Adipocyte (in vitro differentiated cells): ENCODE measurements at regions not wholly inside any gene's neighbourhood (a gene's known extent, or its start where the extent isn't known, plus 50 kb on each side); places are given as distances from the start of the nearest gene placed in this dataset.

Experiments used
- DNase-seq: peaks from one replicate; pipeline ENCODE4 v3.0.0-alpha.2; 2015; ENCODE audit warnings: low read depth
- H3K27me3 ChIP-seq: replicated peaks from 2 replicates; pipeline ENCODE4 v1.7.0; 2013; ENCODE audit warnings: mild to moderate bottlenecking, low read length, moderate library complexity; ENCODE audit not compliant: control insufficient read depth, insufficient read depth
- H3K36me3 ChIP-seq: 2 replicates; pipeline ENCODE4 v1.7.0; 2013; ENCODE audit warnings: low read length, mild to moderate bottlenecking, moderate library complexity; ENCODE audit not compliant: control insufficient read depth, insufficient read depth, severe bottlenecking
- H3K4me1 ChIP-seq: 2 replicates; pipeline ENCODE4 v1.7.0; 2013; ENCODE audit warnings: mild to moderate bottlenecking, low read length, moderate library complexity; ENCODE audit not compliant: control insufficient read depth, insufficient read depth
- H3K4me3 ChIP-seq: 2 replicates; pipeline ENCODE4 v1.7.0; 2013; ENCODE audit warnings: mild to moderate bottlenecking, low read length, moderate library complexity
- H3K9ac ChIP-seq: 2 replicates; pipeline ENCODE4 v1.7.0; 2013; ENCODE audit warnings: mild to moderate bottlenecking, low read length, moderate library complexity
- H3K9me3 ChIP-seq: 2 replicates; pipeline ENCODE4 v1.7.0; 2013; ENCODE audit warnings: mild to moderate bottlenecking, low read length, moderate library complexity; ENCODE audit not compliant: control insufficient read depth

- H3K36me3 ChIP-seq = no peaks in the 10 kb centered on the region
- H3K27me3 ChIP-seq = no peaks in the 10 kb centered on the region
Measured at GRCh38 chr2:7728388-7728787, 811.2 kb downstream of the RNF144A start.

GRCh38 chr2:7730449-7730848 is 813.2 kb downstream of the RNF144A start:
- H3K27me3 ChIP-seq = no peaks in the 10 kb centered on the region
- no peaks in the 10 kb centered on the region for H3K36me3 ChIP-seq

More at GRCh38 chr2:7728388-7728787, 811.2 kb downstream of the RNF144A start:
- no peak for DNase-seq
- H3K4me1 ChIP-seq = no peaks in the 10 kb centered on the region
- H3K4me3 ChIP-seq = no peak overlapping the region
- no peak overlapping the region for H3K9ac ChIP-seq
- H3K9me3 ChIP-seq = no peaks in the 10 kb centered on the region

GRCh38 chr2:7730990-7731389 is 813.8 kb downstream of the RNF144A start:
- Histone ChIP-seq H3K27me3 (no peaks in the 10 kb centered on the region), H3K9ac (no peak overlapping the region), H3K4me1 (no peaks in the 10 kb centered on the region), H3K36me3 (no peaks in the 10 kb centered on the region), H3K4me3 (no peak overlapping the region), H3K9me3 (no peaks in the 10 kb centered on the region)
- no peak for DNase-seq

More at GRCh38 chr2:7730449-7730848, 813.2 kb downstream of the RNF144A start:
- no peaks in the 10 kb centered on the region for H3K9me3 ChIP-seq
- no peaks in the 10 kb centered on the region for H3K4me1 ChIP-seq
- H3K9ac ChIP-seq = no peak overlapping the region
- no peak overlapping the region for H3K4me3 ChIP-seq
- DNase-seq = no peak

- H3K9me3 ChIP-seq = no peaks in the 10 kb centered on the region
- no peak overlapping the region for H3K9ac ChIP-seq
- H3K4me3 ChIP-seq = no peak overlapping the region
- no peaks in the 10 kb centered on the region for H3K36me3 ChIP-seq
- H3K27me3 ChIP-seq = no peaks in the 10 kb centered on the region
- DNase-seq = no peak
- H3K4me1 ChIP-seq = peaks cover 13% of the 10 kb centered on the region
Measured at GRCh38 chr2:7732497-7732896, 815.3 kb downstream of the RNF144A start.

GRCh38 chr2:7736646-7737305 is 819.6 kb downstream of the RNF144A start:
- H3K4me1 ChIP-seq = peaks cover 32% of the 10 kb centered on the region
- DNase-seq = peak; percentile 51
- H3K4me3 ChIP-seq = peak overlapping the region; percentile 26
- no peaks in the 10 kb centered on the region for H3K36me3 ChIP-seq
- peaks cover 4% of the 10 kb centered on the region for H3K9me3 ChIP-seq
- H3K9ac ChIP-seq = peak overlapping the region; percentile 7
- H3K27me3 ChIP-seq = no peaks in the 10 kb centered on the region

- Histone ChIP-seq H3K9me3 (peaks cover 4% of the 10 kb centered on the region), H3K36me3 (no peaks in the 10 kb centered on the region), H3K4me1 (peaks cover 32% of the 10 kb centered on the region), H3K27me3 (no peaks in the 10 kb centered on the region), H3K9ac (peak overlapping the region; percentile 32), H3K4me3 (no peak overlapping the region)
- DNase-seq = peak; percentile 53
Measured at GRCh38 chr2:7738596-7738995, 821.4 kb downstream of the RNF144A start.

- H3K4me3 ChIP-seq = no peak overlapping the region
- DNase-seq = no peak
Measured at GRCh38 chr2:7740114-7740513, 822.9 kb downstream of the RNF144A start.

GRCh38 chr2:7742301-7742700 is 825.1 kb downstream of the RNF144A start:
- DNase-seq = no peak
- H3K9me3 ChIP-seq = peaks cover 4% of the 10 kb centered on the region
- no peak overlapping the region for H3K4me3 ChIP-seq
- H3K4me1 ChIP-seq = peaks cover 20% of the 10 kb centered on the region
- no peaks in the 10 kb centered on the region for H3K36me3 ChIP-seq
- H3K9ac ChIP-seq = no peak overlapping the region
- H3K27me3 ChIP-seq = no peaks in the 10 kb centered on the region

More at GRCh38 chr2:7740114-7740513, 822.9 kb downstream of the RNF144A start:
- H3K36me3 ChIP-seq = no peaks in the 10 kb centered on the region
- H3K9me3 ChIP-seq = peaks cover 4% of the 10 kb centered on the region
- H3K9ac ChIP-seq = no peak overlapping the region
- H3K4me1 ChIP-seq = peaks cover 32% of the 10 kb centered on the region
- no peaks in the 10 kb centered on the region for H3K27me3 ChIP-seq

GRCh38 chr2:7744827-7745226 is 827.6 kb downstream of the RNF144A start:
- Histone ChIP-seq H3K4me3 (no peak overlapping the region), H3K36me3 (no peaks in the 10 kb centered on the region), H3K9me3 (peaks cover 4% of the 10 kb centered on the region), H3K9ac (no peak overlapping the region), H3K4me1 (no peaks in the 10 kb centered on the region), H3K27me3 (no peaks in the 10 kb centered on the region)
- no peak for DNase-seq

GRCh38 chr2:7745369-7745768 is 828.2 kb downstream of the RNF144A start:
- no peak overlapping the region for H3K4me3 ChIP-seq
- no peaks in the 10 kb centered on the region for H3K27me3 ChIP-seq
- H3K4me1 ChIP-seq = no peaks in the 10 kb centered on the region
- peaks cover 4% of the 10 kb centered on the region for H3K9me3 ChIP-seq
- DNase-seq = peak; percentile 64
- H3K9ac ChIP-seq = no peak overlapping the region
- H3K36me3 ChIP-seq = no peaks in the 10 kb centered on the region

GRCh38 chr2:7748717-7749415 is 831.7 kb downstream of the RNF144A start:
- Histone ChIP-seq H3K9ac (no peak overlapping the region), H3K36me3 (no peaks in the 10 kb centered on the region), H3K27me3 (no peaks in the 10 kb centered on the region), H3K4me3 (no peak overlapping the region), H3K4me1 (no peaks in the 10 kb centered on the region), H3K9me3 (peaks cover 11% of the 10 kb centered on the region)
- DNase-seq = no peak
